ENCODE measurements at regions not wholly inside any gene's neighbourhood (a gene's known extent, or its start where the extent isn't known, plus 50 kb on each side); places are given as distances from the start of the nearest gene placed in this dataset.
"Not testable (repeated sequence)": the region's sequence is repeated elsewhere in the genome, so short reads cannot be mapped to it uniquely, and the experiment has no call there.

- H3K4me1 ChIP-seq = no peaks in the 10 kb centered on the region
- 69 to 94% methylated on average over 8 of the region's 8 CpGs for WGBS, 2 donors
- DNase-seq (ENCODE audit: low spot score in 2 of 2) = no peak
- H3K36me3 ChIP-seq = no peaks in the 10 kb centered on the region
- no peak overlapping the region for H3K27ac ChIP-seq
- no peaks in the 10 kb centered on the region for H3K9me3 ChIP-seq
- H3K27me3 ChIP-seq = no peaks in the 10 kb centered on the region
- TF ChIP-seq EP300 (IDR thresholded peaks at IDR 0.05) (no peak), POLR2A (IDR thresholded peaks at IDR 0.05) (no peak)
- TF ChIP-seq, protein P1, sequence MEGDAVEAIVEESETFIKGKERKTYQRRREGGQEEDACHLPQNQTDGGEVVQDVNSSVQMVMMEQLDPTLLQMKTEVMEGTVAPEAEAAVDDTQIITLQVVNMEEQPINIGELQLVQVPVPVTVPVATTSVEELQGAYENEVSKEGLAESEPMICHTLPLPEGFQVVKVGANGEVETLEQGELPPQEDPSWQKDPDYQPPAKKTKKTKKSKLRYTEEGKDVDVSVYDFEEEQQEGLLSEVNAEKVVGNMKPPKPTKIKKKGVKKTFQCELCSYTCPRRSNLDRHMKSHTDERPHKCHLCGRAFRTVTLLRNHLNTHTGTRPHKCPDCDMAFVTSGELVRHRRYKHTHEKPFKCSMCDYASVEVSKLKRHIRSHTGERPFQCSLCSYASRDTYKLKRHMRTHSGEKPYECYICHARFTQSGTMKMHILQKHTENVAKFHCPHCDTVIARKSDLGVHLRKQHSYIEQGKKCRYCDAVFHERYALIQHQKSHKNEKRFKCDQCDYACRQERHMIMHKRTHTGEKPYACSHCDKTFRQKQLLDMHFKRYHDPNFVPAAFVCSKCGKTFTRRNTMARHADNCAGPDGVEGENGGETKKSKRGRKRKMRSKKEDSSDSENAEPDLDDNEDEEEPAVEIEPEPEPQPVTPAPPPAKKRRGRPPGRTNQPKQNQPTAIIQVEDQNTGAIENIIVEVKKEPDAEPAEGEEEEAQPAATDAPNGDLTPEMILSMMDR (IDR thresholded peaks at IDR 0.05) = no peak
- H3K4me3 ChIP-seq = no peak overlapping the region
Observed at GRCh38 chr10:26939962-26940354, 79.2 kb upstream of the ABI1 start.

- TF ChIP-seq POLR2A (IDR thresholded peaks at IDR 0.05) (no peak), EP300 (IDR thresholded peaks at IDR 0.05) (no peak)
- TF ChIP-seq, protein P1 (IDR thresholded peaks at IDR 0.05) = no peak
- Histone ChIP-seq H3K9me3 (no peaks in the 10 kb centered on the region), H3K27ac (no peak overlapping the region), H3K4me1 (no peaks in the 10 kb centered on the region), H3K36me3 (no peaks in the 10 kb centered on the region), H3K27me3 (no peaks in the 10 kb centered on the region), H3K4me3 (no peak overlapping the region)
- DNase-seq (ENCODE audit: low spot score in 2 of 2) = no peak
- 86 to 91% methylated on average over 22 of the region's 22 CpGs for WGBS, 2 donors
Observed at GRCh38 chr10:26939290-26939961, 78.7 kb upstream of the ABI1 start.

DNA sequence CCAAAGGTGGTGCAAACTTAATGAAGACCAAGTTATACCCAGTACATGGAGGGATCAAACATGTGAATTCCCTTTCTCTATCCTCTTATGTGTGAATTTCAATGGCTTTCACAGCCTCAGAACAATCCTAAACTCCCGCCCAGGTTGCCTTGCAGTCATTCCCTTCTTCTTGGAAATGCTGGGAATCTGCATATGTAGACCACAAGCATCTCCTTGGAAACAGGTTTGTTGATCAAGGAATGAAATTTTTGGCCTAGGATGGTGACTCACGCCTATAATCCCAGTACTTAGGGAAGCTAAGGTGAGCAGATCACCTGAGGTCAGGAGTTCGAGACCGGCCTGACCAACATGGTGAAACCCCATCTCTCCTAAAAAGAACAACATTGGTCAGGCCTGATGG lies 77.8 kb upstream of the ABI1 start:
- Histone ChIP-seq H3K27ac (no peak overlapping the region), H3K9me3 (no peaks in the 10 kb centered on the region), H3K4me3 (no peak overlapping the region), H3K36me3 (no peaks in the 10 kb centered on the region), H3K4me1 (no peaks in the 10 kb centered on the region), H3K27me3 (no peaks in the 10 kb centered on the region)
- TF ChIP-seq POLR2A (IDR thresholded peaks at IDR 0.05) (no peak), EP300 (IDR thresholded peaks at IDR 0.05) (no peak)
- TF ChIP-seq, protein P1 (IDR thresholded peaks at IDR 0.05) = no peak
- DNase-seq (ENCODE audit: low spot score in 2 of 2) = no peak
- WGBS, 2 donors = 73 to 89% methylated on average over 4 of the region's 4 CpGs

DNA sequence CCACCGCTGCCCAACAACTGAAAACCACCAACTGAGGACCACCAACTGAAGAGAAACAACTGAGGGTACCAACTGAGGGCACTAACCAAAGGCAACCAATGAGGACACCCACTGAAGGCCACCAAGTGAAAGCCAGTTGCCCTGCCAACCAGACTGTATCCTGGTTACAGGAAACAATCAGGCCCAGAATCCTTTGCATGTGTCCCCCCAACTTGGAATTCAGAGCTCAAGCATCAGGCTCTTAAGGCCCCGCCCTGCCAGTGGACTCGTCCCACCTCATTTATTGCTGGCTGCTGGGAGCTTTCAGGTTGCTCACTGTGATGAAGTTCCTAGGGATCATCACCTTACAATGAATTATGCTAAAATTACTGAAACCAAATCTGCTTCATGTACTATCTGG lies 76.6 kb upstream of the ABI1 start:
- H3K9me3 ChIP-seq = no peaks in the 10 kb centered on the region
- no peak overlapping the region for H3K27ac ChIP-seq
- H3K4me1 ChIP-seq = no peaks in the 10 kb centered on the region
- H3K4me3 ChIP-seq = no peak overlapping the region
- H3K27me3 ChIP-seq = no peaks in the 10 kb centered on the region
- TF ChIP-seq, protein P1 (IDR thresholded peaks at IDR 0.05) = no peak
- TF ChIP-seq POLR2A (IDR thresholded peaks at IDR 0.05) (no peak), EP300 (IDR thresholded peaks at IDR 0.05) (no peak)
- no peak for DNase-seq (ENCODE audit: low spot score in 2 of 2)
- no peaks in the 10 kb centered on the region for H3K36me3 ChIP-seq
- WGBS, 2 donors = 62 to 91% methylated on average over 3 of the region's 3 CpGs

DNA sequence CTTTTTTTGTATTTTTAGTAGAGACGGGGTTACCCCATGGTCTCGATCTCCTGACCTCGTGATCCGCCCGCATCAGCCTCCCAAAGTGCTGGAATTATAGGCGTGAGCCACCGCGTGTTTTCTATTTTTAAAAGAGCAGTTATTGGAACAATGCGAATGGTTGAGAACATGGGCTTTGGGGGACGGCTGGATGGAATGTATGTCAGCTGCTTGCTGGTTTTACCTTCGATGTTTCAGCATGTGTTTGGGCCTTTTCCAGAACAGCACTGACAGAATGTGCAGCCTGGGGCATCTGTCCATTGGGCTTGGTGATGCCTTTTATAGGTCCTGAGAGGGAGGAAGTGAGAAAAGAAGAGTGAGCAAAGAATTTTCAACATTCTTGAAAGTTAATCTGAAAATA lies 73.4 kb upstream of the ABI1 start:
- not testable (repeated sequence) for H3K9me3 ChIP-seq; DNase-seq (ENCODE audit: low spot score in 2 of 2); H3K36me3 ChIP-seq; H3K27me3 ChIP-seq; H3K4me1 ChIP-seq; H3K27ac ChIP-seq; H3K4me3 ChIP-seq
- WGBS, 2 donors = 83 to 89% methylated on average over 11 of the region's 11 CpGs

DNA sequence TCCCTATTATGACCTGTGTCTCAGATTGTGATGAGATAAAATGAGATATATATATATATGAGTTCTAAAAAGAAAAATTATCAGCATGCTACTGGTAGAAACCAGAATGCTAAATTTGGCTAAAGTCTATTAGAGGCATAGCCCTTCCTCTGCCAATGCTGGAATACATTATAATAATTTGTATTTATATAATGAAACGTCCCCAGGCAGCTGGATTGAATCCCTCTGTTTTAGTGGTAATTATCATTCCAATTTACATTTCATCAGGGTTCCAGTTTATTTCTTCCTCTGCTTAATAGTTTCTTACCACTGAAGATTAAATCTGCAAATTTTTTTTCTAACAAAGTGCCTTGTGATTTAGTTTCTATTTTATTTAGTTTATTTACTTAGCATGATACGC lies 71.8 kb upstream of the ABI1 start:
- WGBS, 2 donors = 65 to 66% methylated on average over 2 of the region's 2 CpGs
- H3K27ac ChIP-seq = no peak overlapping the region
- peaks cover 0 to 8% (median 2%) of the 10 kb centered on the region in 4 donors for H3K4me1 ChIP-seq
- no peaks in the 10 kb centered on the region for H3K36me3 ChIP-seq
- no peaks in the 10 kb centered on the region for H3K27me3 ChIP-seq
- TF ChIP-seq, protein P1 (IDR thresholded peaks at IDR 0.05) = no peak
- TF ChIP-seq EP300 (IDR thresholded peaks at IDR 0.05) = no peak
- no peak for TF ChIP-seq POLR2A (IDR thresholded peaks at IDR 0.05)
- no peak for DNase-seq (ENCODE audit: low spot score in 2 of 2)
- H3K4me3 ChIP-seq = no peak overlapping the region
- no peaks in the 10 kb centered on the region for H3K9me3 ChIP-seq
